Liver (tissue), 8 donors: ENCODE measurements at regions not wholly inside any gene's neighbourhood (a gene's known extent, or its start where the extent isn't known, plus 50 kb on each side); places are given as distances from the start of the nearest gene placed in this dataset.

Experiments used
- DNase-seq: peaks from one replicate; pipeline ENCODE4 v3.0.0-alpha.2; 2017; ENCODE audit warnings: low spot score
- H3K27ac ChIP-seq, 2 donors: one replicate each; pipeline ENCODE4 v1.7.0; 2013; ENCODE audit warnings: inconsistent platforms in 2 of 2, low read length in 2 of 2, control low read depth in 1 of 2, low read depth in 1 of 2, mild to moderate bottlenecking in 1 of 2
- H3K27me3 ChIP-seq, 4 donors: one replicate each; pipeline versions ENCODE4 v1.6.1 to v1.7.0; 2013; ENCODE audit warnings: low read length in 3 of 4, inconsistent platforms in 1 of 4, mild to moderate bottlenecking in 1 of 4, moderate library complexity in 1 of 4; ENCODE audit not compliant: control insufficient read depth in 4 of 4, insufficient read depth in 4 of 4
- H3K36me3 ChIP-seq, 4 donors: one replicate each; pipeline versions ENCODE4 v1.6.1 to v1.7.0; 2013; ENCODE audit warnings: low read length in 3 of 4, mild to moderate bottlenecking in 3 of 4, low read depth in 1 of 4, moderate library complexity in 1 of 4; ENCODE audit not compliant: control insufficient read depth in 4 of 4, insufficient read depth in 3 of 4
- H3K4me1 ChIP-seq, 4 donors: one replicate each; pipeline versions ENCODE4 v1.6.1 to v1.7.0; 2013; ENCODE audit warnings: low read length in 3 of 4, mild to moderate bottlenecking in 3 of 4, moderate library complexity in 1 of 4; ENCODE audit not compliant: control insufficient read depth in 4 of 4, insufficient read depth in 4 of 4
- H3K4me3 ChIP-seq, 3 donors: one replicate each; pipeline versions ENCODE4 v1.6.1 to v1.7.0; 2013; ENCODE audit warnings: low read length in 3 of 3, control low read depth in 1 of 3, low read depth in 1 of 3, mild to moderate bottlenecking in 1 of 3
- H3K9ac ChIP-seq, 2 donors: one replicate each; pipeline ENCODE4 v1.7.0; 2013; ENCODE audit warnings: low read length in 2 of 2, mild to moderate bottlenecking in 2 of 2, moderate library complexity in 2 of 2, control low read depth in 1 of 2, low read depth in 1 of 2
- H3K9me3 ChIP-seq, 4 donors: one replicate each; pipeline versions ENCODE4 v1.6.1 to v1.7.0; 2013; ENCODE audit warnings: low read length in 3 of 4; ENCODE audit not compliant: control insufficient read depth in 4 of 4
- FOXA1 ChIP-seq: IDR thresholded peaks from 2 replicates; pipeline ENCODE4 v1.6.1; 2016; ENCODE audit warnings: antibody characterized with exemption
- FOXA2 ChIP-seq: IDR thresholded peaks from 2 replicates; pipeline ENCODE4 v1.6.1; 2016; ENCODE audit warnings: antibody characterized with exemption
- GABPA ChIP-seq, 2 donors: IDR thresholded peaks in 1 of 2; conservative IDR thresholded peaks in 1 of 2; 2 replicates each; pipeline ENCODE4 v1.6.1; 2016; ENCODE audit warnings: antibody characterized with exemption in 2 of 2, mild to moderate bottlenecking in 1 of 2, moderate library complexity in 1 of 2
- HNF4A ChIP-seq, 2 donors: conservative IDR thresholded peaks; 2 replicates each; pipeline ENCODE4 v1.6.1; 2016; ENCODE audit warnings: antibody characterized with exemption in 2 of 2, mild to moderate bottlenecking in 2 of 2
- HNF4G ChIP-seq: IDR thresholded peaks from 2 replicates; pipeline ENCODE4 v1.6.1; 2016; ENCODE audit warnings: antibody characterized with exemption
- JUND ChIP-seq, 2 donors: IDR thresholded peaks; 2 replicates each; pipeline ENCODE4 v1.6.1; 2016; ENCODE audit warnings: antibody characterized with exemption in 2 of 2
- NR2F2 ChIP-seq: IDR thresholded peaks from 2 replicates; pipeline ENCODE4 v1.6.1; 2016; ENCODE audit warnings: antibody characterized with exemption
- RAD21 ChIP-seq, 2 donors: IDR thresholded peaks; 2 replicates each; pipeline ENCODE4 v1.6.1; 2016; ENCODE audit warnings: antibody characterized with exemption in 2 of 2, mild to moderate bottlenecking in 2 of 2
- RXRA ChIP-seq, 2 donors: IDR thresholded peaks; 2 replicates each; pipeline ENCODE4 v1.6.1; 2017 to 2018; ENCODE audit warnings: antibody characterized with exemption in 2 of 2, mild to moderate bottlenecking in 1 of 2
- SP1 ChIP-seq: IDR thresholded peaks from 2 replicates; pipeline ENCODE4 v1.6.1; 2018; ENCODE audit warnings: antibody characterized with exemption, mild to moderate bottlenecking
- TAF1 ChIP-seq: conservative IDR thresholded peaks from 2 replicates; pipeline ENCODE4 v1.6.1; 2016; ENCODE audit warnings: antibody characterized with exemption, mild to moderate bottlenecking
- YY1 ChIP-seq: IDR thresholded peaks from 2 replicates; pipeline ENCODE4 v1.6.1; 2016; ENCODE audit warnings: antibody characterized with exemption, mild to moderate bottlenecking
- ZBTB33 ChIP-seq: IDR thresholded peaks from 2 replicates; pipeline ENCODE4 v1.6.1; 2016; ENCODE audit warnings: antibody characterized with exemption
- WGBS: extraction: QIAGEN DNeasy Blood & Tissue Kit; methylation state at CpG from one replicate; pipeline ENCODE4 v1.1.7; 2013; 5-methylcytosine and 5-hydroxymethylcytosine counted together
- TF ChIP-seq, protein P1 (sequence below): fragments of 150-350 bp; IDR thresholded peaks from 2 replicates; pipeline ENCODE4 v1.5.1; 2017; ENCODE audit warnings: improper control_type of control experiment, low read depth, low read length; ENCODE audit not compliant: missing input control
- TF ChIP-seq, protein P2 (sequence below): IDR thresholded peaks from 2 replicates; pipeline ENCODE4 v1.6.1; 2016; ENCODE audit warnings: antibody characterized with exemption
- donor health status: healthy.
- donor health status: healthy.
- donor health status: healthy.
- donor health status: healthy.
- donor health status: healthy.

DNA sequence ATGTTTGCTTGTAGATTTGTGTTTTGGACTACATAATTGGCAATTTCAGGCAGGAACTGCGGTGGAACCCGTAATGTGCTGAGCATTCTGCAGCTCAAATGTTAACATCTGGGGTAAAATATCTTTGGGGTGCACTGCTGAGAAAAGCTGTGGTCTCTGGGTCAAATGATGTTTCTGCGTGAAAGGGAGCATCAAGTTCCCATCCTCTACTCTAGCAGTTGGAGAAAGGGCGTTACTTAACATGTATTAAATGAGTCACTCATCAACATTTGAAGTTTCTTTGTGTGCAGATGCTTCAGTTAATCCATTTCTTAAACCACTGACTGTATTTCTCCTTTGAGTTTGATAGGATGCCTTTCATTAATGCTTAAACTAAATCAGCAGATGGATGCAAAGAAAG is 273.1 kb upstream of the PITRM1 start:
- no peak overlapping the region for H3K9ac ChIP-seq
- H3K9me3 ChIP-seq, result peaks cover 0 to 2% (median 0%) of the 10 kb centered on the region in 4 donors
- no peak overlapping the region for H3K27ac ChIP-seq
- TF ChIP-seq HNF4G (no peak), GABPA (IDR thresholded peaks at IDR 0.05 in 1 of 2, conservative IDR thresholded peaks at IDR 0.05 in 1 of 2) (no peak), SP1 (no peak), FOXA1 (no peak), FOXA2 (no peak)
- TF ChIP-seq, protein P1, sequence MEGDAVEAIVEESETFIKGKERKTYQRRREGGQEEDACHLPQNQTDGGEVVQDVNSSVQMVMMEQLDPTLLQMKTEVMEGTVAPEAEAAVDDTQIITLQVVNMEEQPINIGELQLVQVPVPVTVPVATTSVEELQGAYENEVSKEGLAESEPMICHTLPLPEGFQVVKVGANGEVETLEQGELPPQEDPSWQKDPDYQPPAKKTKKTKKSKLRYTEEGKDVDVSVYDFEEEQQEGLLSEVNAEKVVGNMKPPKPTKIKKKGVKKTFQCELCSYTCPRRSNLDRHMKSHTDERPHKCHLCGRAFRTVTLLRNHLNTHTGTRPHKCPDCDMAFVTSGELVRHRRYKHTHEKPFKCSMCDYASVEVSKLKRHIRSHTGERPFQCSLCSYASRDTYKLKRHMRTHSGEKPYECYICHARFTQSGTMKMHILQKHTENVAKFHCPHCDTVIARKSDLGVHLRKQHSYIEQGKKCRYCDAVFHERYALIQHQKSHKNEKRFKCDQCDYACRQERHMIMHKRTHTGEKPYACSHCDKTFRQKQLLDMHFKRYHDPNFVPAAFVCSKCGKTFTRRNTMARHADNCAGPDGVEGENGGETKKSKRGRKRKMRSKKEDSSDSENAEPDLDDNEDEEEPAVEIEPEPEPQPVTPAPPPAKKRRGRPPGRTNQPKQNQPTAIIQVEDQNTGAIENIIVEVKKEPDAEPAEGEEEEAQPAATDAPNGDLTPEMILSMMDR, result no peak
- no peaks in the 10 kb centered on the region for H3K36me3 ChIP-seq
- no peak for DNase-seq
- 93% methylated on average over 4 of the region's 4 CpGs for WGBS
- H3K4me1 ChIP-seq, result no peaks in the 10 kb centered on the region
- no peak overlapping the region for H3K4me3 ChIP-seq
- H3K27me3 ChIP-seq, result peaks cover 0 to 4% (median 0%) of the 10 kb centered on the region in 4 donors

DNA sequence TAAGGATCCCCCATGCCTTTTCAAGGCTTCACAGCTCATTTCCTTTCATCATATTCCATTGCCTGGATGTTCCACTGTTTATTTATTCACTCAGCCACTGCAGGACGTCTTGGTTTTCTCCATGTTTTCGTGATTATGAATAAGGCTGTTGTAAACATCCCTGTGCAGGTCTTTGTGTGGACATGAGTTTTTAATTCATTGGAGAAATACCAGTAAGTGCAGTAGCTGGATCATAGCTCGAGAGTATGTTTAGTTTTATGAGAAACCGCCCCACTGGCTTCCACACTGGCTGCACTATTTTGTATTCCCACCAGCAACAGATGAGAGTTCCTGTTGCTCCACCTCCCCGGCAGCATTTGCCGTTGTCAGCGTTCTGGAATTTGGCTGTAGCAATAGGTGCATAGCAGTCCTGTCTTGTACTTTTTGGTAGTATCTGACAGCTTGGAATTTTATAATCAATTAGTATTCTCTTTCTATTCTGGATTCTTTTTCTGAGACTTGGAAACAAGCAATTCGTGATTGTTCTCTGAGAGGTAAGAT is 269.9 kb upstream of the PITRM1 start:
- WGBS, result 83% methylated on average over 8 of the region's 8 CpGs
- H3K4me1 ChIP-seq, result no peaks in the 10 kb centered on the region
- no peaks in the 10 kb centered on the region for H3K36me3 ChIP-seq
- H3K9ac ChIP-seq, result no peak overlapping the region
- H3K9me3 ChIP-seq, result peaks cover 0 to 7% (median 4%) of the 10 kb centered on the region in 4 donors
- H3K27me3 ChIP-seq, result no peaks in the 10 kb centered on the region
- DNase-seq, result no peak
- H3K27ac ChIP-seq, result no peak overlapping the region
- TF ChIP-seq FOXA1 (no peak), HNF4G (no peak), HNF4A (conservative IDR thresholded peaks at IDR 0.05) (no peak), NR2F2 (no peak), JUND (IDR thresholded peaks at IDR 0.05) (no peak), RXRA (IDR thresholded peaks at IDR 0.05) (no peak), RAD21 (IDR thresholded peaks at IDR 0.05) (no peak), YY1 (no peak), ZBTB33 (no peak), GABPA (IDR thresholded peaks at IDR 0.05 in 1 of 2, conservative IDR thresholded peaks at IDR 0.05 in 1 of 2) (no peak), FOXA2 (no peak), SP1 (no peak), TAF1 (no peak)
- TF ChIP-seq, protein P2, sequence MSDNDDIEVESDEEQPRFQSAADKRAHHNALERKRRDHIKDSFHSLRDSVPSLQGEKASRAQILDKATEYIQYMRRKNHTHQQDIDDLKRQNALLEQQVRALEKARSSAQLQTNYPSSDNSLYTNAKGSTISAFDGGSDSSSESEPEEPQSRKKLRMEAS, result no peak
- TF ChIP-seq, protein P1, result no peak
- no peak overlapping the region for H3K4me3 ChIP-seq
